Left cardiac atrium (tissue), 4 donors: ENCODE measurements at regions not wholly inside any gene's neighbourhood (a gene's known extent, or its start where the extent isn't known, plus 50 kb on each side); places are given as distances from the start of the nearest gene placed in this dataset.

ENCODE experiments used
- ATAC-seq, 2 donors: fragments of 200-7000 bp; cut with Tn5 transposase; one replicate each; pipeline ENCODE4 v1.9.1; 2020; ENCODE audit warnings: mild to moderate bottlenecking in 2 of 2, moderate library complexity in 2 of 2
- DNase-seq: peaks from one replicate; pipeline ENCODE4 v3.0.0-alpha.2; 2020
- intact Hi-C, 2 donors: fragments of 100-400 bp; cut with DNase I; formaldehyde crosslinking; loops; one replicate each; pipeline versions ENCODE4 v1.14.1 to v1.15.1; 2022 to 2023
- donor health status: DM: no; HTN: yes; CAD: no.
- donor health status: DM: no; HTN: yes; CAD: no; lungs with severe emphysema.
- donor health status: DM: yes; HTN: yes; CAD: no.
- donor health status: Dilated cardiomyopathy.

DNA sequence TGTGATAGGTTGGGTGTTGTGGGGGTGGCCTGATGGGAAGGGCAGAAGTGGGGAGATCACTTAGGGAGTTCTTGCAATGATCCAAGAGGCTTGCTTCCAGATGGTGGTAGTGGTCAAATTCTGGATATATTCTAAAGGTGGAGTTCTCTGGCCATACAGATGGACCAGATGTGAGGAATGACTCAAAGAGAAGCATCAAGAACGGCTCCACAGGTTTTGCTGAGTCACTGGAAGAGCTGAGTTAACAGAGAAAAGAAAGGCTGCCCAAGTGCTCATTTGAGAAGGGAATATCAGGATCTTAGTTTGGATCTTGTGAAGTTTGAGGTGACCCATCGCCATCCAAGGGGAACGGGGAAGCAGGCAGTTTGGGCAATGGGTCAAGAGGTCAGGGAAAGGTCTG lies 192.9 kb upstream of the GALNT2 start:
- ATAC-seq (no peak), DNase-seq (no peak)
- intact Hi-C loops, result no loop called here

DNA sequence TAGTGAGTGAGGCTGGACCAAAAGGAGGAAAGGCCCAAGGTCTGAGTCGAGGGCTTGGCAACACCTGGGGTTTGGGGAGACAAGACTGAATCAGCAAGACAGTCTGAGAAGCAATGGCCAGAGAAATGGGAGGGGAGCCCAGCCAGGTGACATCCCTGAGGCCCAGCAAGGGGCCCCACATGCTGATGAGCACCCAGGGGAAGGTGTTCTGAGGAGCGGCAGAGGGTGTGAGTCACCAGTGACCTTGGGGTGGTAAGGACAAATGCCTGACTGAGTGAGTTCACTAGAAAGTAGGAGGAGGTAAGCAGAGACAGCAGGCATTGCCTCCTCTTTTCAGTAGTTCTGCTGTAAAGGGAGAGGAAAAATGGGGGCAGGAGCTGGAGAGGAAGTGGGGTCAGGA lies 192.4 kb upstream of the GALNT2 start:
- intact Hi-C loops, result no loop called here

DNA sequence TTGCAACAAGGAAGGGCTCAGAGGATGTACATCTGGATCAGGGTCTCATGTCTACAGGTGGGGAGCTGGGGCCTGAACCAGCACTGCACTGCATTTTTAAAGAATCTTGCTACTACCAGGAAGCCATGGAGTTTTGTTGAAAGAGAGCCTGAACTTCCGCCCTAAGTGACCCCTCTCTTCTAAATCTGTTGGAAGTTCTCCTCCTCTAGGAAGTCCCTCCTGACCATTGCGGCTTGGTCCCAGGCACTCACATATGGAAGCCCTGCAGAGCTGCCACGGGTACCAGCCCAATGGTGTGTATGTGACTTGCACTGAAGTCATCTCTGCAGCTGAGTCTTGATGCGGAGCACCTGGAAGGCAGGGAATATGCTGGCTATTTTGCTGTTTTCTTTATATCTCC lies 192.0 kb upstream of the GALNT2 start:
- ATAC-seq (no peak), DNase-seq (no peak)
- intact Hi-C loops, result no loop called here

More for the DNA sequence above, 192.4 kb upstream of the GALNT2 start:
- DNase-seq (no peak), ATAC-seq (no peak)

DNA sequence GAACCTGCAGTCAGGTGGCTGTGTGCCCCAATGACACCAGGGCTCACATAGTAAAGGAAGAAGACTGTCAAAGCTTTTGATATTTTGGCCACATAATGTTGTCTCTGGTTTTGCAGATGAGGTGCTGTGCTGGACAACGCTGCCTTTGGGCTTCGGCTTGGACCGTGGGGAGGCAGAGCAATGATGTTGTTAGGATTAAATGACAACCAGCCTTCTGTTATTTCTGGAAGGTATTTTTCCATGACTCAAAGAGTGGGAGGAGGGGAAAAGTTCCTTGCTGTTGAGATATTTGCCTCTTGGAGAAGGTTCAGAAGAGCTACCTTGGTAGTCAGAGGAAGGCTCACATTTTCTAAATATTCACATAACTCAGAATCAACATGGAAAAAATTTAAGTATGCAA lies 187.3 kb upstream of the GALNT2 start:
- intact Hi-C loops, result no loop called here
- DNase-seq (no peak), ATAC-seq (peak in 1 of 2 donors; percentile 53)

DNA sequence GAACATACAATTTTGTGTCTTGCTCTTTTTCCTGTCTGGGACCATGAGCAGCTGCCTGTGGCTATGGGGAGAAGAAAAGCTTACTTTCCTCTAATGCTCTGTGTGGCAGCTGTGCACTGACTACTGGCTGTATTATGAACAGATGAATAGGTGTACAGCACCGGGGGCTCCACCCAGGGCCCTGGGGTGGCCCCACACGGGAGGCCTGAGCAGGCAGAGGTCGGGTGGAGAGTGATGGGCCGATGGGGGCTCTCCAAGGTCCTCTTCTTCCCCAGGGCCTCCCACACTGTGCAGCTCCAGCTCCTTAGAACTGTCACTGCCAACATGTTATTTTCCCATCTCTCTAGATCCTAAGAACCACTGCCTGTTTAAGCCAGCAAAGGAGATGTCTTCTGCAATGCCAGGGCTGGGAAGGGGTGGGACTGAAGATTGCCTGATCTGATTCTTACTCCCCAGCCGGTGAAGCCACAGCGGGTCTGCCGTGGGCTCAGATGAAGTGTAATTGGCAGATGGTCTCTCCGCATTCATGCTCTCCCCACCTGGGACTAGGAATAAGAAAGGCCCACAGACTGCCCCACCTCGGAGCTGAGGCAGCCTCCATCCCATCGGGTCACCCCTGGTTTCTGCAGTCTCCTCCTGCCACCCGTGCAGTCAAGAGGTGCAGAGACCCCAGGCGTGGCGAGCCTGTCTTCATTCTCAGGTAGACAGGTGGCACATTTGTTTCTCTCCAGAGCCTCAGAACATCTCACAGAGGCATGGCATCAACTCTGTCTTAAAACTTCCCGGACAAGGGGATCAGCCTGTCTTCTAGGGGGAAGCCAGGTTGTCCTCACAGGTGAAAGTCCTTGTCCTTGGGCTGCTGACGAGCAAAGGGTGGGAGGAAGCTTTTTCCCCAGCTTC lies 186.5 kb upstream of the GALNT2 start:
- no peak for DNase-seq
- intact Hi-C loops, result no loop called here
- ATAC-seq, result no peak

DNA sequence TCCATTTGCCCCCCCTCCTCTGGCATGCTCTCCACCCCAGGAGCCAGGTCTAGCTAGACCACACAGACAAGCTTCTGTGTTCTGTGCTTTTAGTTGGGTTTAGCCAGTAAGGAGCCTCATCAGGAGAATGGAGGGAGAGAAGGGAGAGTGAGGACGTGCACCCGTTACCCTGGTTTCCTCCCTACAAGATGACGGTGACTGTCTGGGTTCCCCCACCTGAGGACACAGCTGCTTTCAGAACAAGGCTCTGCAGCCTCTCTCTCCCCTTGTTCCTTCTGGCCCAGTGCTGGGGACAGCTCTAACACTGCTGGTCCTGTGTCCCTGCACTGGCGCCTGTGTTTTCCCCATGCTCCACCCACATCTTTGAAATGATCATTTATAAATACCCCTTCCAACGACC lies 184.4 kb upstream of the GALNT2 start:
- no peak for DNase-seq
- no peak for ATAC-seq
- intact Hi-C loops, result no loop called here

DNA sequence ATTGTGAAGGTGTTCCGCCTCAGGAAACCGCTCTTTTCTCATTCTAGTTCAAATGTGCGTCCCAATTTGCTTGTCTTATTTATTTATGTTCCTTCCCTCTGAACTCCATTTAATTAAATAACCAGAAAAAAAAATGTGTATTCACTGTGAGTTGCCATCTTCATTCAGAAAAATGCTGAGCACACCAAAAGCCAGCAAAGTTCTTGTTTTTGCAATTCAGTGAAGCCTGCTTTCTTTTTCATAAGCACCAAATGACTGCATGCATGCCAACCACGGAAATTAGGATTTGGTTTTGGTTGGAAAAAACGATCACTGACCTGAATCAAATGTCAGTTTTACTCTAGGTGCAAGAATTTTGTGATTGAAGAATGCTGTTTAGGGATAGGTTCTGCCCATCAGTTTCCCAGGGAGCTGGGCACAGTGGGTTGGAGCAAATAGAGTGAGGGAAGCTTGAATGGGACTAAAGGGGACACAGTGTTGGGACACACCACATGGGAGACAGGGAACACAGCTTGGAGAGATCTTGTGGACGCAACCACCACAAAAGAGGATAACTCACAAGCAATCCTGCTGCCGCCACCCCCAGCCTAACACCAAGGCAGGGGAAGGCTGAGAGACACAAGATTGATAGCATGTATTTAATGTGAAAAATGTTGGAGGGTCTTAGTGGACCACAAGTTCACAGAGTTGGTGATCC lies 183.4 kb upstream of the GALNT2 start:
- DNase-seq, result no peak
- intact Hi-C loops, result no loop called here
- no peak for ATAC-seq

DNA sequence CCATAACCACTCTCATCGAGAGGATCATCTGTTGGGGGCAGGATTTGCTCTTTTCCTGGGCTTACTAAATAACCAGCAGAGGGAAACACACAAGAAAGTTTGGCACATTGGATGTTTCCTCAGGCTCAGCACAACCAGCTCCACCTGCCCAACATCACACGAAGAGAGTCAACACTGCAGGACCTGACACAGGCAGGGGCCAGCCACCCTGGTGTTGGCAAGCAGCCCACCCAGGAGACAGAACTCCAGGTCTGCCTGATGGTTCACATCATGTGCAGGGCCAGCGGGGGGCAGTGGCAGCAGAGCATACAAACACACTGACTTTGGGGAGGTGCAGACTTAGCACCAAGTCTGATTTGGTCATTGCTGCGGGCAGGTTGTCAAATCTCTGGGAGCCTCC lies 182.3 kb upstream of the GALNT2 start:
- intact Hi-C loops, result no loop called here
- no peak for DNase-seq
- ATAC-seq, result no peak

DNA sequence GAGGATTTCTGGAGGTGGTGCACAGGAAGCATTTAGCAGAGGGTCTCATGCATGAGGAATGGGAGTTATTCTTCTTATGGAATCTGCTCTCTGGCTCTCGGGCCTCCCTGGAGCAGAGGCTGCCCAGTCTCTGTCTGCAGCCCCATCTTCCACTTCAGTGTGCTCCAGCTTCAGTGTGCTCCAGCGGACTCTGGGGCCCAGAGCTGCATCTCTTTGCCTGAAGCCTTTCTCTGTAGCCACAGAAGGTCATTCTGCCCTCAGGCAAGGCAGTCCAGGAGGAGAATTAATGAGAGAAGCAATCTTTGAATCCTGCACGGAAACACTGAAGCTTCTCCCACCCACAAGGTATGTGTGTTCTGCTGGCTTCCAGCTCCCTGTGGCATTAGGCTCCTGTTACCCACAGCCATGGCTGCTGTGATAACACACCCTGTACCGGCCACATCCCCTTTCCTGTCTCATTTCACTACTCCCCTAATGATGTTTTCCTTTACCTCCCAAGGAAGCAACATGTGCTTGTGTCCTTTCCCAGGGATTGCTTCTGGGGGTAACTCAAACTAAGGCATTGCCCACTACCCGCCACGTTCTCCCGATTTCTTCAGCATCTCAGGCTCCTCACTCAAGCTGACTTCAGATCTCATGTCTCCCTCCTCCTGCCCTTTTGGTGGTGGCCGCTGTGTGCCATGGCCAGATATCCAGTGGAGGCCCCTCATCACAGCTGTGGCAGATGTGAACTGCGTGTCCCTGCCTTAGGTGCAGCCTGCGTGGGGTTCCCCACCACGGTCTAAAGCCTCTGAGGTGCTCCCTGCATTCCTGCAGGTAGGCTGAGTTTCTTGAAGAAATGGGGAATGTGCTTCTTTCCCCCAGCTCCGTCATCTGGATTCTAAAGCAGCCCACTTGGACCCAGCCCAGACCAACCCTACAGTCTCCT lies 181.2 kb upstream of the GALNT2 start:
- intact Hi-C loops, result no loop called here
- ATAC-seq (no peak), DNase-seq (no peak)

DNA sequence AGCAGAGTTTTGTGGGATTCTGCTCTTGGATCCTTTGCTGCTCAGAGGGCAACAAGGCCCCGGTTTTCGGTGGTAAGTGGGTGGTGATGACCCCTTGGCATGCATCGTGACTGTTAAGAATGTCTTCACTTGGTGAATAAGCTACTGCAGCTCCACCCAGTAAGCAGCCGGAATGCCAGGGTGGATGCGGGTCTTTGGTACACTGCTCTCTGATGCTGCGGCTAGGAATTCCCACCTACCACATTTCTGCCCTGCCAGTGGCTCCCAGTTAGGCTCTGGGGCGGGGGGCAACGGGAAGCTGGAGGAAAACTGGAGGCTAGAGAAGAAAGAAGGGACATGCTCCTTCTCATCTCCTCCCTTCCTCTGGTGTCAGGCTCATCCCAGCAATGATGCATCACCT lies 180.4 kb upstream of the GALNT2 start:
- ATAC-seq (no peak), DNase-seq (no peak)
- intact Hi-C loops, result loop anchor here in 1 of 2 donors (1.0 kb wide), 1 partner anchor 329 kb away; no protein-coding TSS in a partner anchor

DNA sequence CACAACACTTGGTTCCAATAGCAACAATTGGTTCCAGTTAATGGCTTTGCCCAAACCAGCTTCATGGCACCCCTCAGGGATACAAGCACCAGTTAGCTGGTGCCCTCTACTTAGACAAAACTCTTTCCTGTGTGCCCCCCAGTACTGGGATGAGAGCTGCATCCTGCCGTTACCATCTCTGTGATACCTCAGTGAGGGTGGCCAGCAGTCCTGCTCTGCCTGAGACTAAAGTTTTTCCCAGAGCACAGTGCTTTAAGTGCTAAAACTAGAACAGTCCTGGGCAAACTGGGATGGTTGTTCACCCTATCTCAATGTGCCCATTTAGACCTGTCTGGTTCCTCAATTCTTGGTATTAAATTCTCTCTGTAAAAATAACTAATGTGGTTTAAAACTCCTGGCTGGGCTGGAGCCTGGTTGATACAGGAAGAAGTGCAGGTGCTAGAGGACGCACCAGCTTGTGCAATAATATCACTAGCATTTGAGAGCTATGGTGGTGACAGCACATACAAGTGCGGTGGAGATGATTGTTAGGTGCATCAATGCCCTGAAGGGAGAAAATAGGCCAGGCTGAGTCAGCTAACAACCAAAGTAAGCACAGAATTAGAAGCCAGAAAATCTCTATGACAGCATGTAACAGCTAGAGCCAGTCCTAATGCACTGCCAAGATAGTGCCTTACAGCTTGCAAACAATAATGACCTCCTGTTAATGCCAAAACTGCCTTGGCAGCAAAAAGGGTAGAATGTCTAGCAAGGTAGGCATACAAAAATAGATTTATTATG lies 179.8 kb upstream of the GALNT2 start:
- intact Hi-C loops, result loop anchor here in 1 of 2 donors (1.0 kb wide), 1 partner anchor 328 kb away; no protein-coding TSS in a partner anchor
- ATAC-seq (peak; percentile 89), DNase-seq (no peak)

DNA sequence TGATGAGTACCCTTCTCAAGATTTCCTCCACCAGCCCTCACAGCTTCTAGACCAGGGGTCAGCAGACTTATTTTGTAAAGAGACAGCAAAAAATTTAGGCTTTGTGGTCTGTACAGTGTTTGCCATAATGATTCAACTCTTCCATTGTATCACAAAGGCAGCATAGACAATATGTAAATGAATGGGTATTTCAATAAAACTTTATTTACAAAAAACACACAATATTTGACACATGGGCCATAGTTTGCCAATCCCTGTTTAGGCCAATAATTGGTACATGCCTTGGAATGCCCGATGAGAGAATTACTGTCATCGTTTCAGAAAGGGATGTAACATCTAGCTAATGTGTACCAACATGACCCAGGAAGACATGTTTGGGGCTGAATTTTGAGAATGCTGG lies 178.9 kb upstream of the GALNT2 start:
- DNase-seq (no peak), ATAC-seq (no peak)
- intact Hi-C loops, result no loop called here

DNA sequence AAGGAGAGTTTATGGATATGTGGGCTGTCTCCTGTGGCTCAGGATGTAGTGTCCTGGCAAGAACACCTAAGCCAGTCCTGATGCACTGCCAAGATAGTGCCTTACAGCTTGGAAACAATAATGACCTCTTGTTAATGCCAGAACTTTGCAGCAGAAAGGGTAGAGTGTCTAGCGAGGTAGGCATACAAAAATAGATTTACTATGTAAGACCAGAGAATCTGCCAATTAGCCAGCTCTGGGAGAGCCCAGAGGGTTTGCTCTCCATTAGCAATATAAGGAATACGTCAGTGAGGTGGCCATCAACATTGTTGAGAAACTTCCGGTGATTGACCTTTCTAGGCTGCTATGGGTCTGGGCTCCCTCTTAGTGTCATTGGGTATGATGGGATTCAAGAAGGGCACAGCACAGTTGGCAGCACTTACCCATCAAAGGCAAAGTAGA lies 178.5 kb upstream of the GALNT2 start:
- ATAC-seq, result peak; percentile 7 to 47
- DNase-seq, result no peak
- intact Hi-C loops, result no loop called here

DNA sequence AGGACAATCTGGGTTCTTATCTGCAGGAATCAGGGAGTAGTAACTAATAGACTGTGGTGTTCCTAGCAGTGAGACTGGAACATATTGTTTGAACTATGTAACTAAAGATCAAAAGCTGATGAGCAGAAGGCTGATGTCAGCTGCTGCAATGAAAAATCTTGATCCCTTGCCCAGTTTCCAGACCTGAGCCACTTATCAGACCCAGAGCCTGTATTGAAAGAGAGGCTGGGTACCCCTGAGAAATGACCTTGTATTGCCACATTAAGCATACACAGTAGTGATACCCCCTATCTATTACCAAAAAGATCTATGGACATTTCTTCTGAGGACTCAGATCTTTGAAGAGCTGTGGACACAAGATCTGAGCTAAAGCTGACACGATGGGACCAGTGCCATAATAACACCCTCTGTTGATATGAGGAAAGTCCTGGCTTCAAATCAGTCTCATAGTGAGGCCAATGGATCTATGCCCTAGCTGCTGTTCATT lies 178.0 kb upstream of the GALNT2 start:
- ATAC-seq (peak; percentile 35 to 44), DNase-seq (no peak)
- intact Hi-C loops, result no loop called here

DNA sequence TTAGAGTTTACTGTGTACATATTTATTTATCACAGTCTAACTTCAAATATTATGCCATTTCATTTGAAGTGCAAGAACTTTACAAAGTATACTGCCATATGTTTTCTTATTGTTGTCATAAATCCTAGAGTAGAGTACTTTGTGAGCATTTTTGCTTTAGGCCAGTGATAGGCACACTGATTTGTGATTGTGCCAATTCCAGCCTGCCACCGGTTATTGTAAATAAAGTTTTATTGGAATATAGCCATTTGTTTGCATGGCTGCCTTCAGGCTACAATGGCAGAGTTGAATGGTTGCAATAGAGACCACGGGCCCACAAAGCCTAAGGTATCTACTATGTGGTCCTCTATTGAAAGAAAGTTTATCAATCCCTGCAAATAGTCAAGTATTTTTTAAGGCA lies 175.8 kb upstream of the GALNT2 start:
- no peak for ATAC-seq
- no peak for DNase-seq
- intact Hi-C loops, result loop anchor here in 1 of 2 donors (10.0 kb wide), 1 partner anchor 174 kb away; the partner anchor contains the start of gene GALNT2

DNA sequence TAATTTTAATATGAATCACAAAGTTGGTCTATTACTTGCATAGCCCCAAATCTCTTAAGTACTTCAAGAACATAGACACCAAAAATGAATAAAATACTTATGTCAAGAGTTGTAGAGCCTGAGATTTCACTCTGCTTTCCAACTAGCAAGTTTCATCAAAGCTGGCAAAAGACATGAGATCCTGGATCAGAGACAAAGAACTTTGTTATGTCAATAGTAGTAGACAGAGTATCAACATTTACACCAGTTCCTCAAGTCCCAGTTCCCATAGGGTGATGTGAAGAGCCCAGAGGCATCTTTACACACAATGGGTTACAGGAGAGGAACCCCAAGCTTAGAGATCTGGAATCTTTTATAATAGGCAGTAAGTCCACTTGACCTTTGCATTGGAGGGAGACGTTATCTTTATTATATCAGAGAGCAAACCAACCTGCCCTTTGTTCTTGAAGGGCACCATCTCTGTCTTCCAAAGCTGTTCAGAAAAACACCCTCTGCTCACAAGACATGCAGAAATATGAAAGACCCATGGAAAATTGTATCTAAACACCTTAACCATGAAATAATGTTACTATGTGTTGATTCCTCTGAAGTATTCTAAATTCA lies 174.4 kb upstream of the GALNT2 start:
- intact Hi-C loops, result loop anchor here in 1 of 2 donors (10.0 kb wide), 1 partner anchor 172 kb away; the partner anchor contains the start of gene GALNT2
- DNase-seq, result no peak
- ATAC-seq, result no peak

DNA sequence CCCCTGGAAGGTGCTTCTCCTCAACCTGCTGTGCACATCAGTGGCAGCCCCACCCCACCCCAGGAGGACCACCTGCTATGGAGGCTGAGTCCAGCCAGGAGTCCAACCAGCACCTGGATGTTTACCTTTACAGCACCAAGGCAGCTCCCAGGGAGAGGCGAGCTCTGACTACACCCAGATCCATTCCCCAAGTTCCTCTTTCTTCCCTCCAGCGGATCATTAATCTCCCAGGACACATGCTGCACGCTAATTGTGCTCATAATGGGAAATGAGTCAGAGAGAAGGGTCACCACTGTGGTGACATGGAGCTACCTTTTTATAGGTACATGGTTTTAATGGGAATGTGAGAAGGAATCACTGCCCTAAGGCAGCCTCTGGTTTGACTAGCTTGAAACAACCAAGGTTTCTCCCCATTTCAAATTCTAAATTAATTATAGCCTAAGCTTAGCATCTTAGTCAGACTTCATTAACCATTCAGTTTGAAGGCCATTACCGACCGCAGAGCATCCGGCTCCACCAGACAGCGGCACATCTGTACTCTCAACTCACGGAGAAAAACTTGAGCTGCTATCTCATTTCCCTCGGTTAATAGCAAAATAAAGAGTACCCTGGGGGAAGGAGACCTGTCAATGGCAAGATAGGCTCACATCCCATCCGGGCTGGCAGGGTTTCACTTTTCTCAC lies 173.1 kb upstream of the GALNT2 start:
- no peak for DNase-seq
- intact Hi-C loops, result loop anchor here in 1 of 2 donors (10.0 kb wide), 1 partner anchor 171 kb away; the partner anchor contains the start of gene GALNT2
- no peak for ATAC-seq
